ENCODE measurements at regions not wholly inside any gene's neighbourhood (a gene's known extent, or its start where the extent isn't known, plus 50 kb on each side); places are given as distances from the start of the nearest gene placed in this dataset.

GRCh38 chr11:112481893-112482292, 221.2 kb upstream of the PLET1 start:
- CTCF ChIA-PET: no interaction called here
- no peak for DNase-seq
- H2BK120ac ChIP-seq (ENCODE audit: low read depth, low read length): no peak overlapping the region
- intact Hi-C loops (cut with micrococcal nuclease): no loop called here
- H3K4me2 ChIP-seq (ENCODE audit: low read depth, low read length): no peak overlapping the region
- no peak overlapping the region for H4K91ac ChIP-seq (ENCODE audit: insufficient read depth, low read depth, low read length)
- H3K4me1 ChIP-seq (ENCODE audit: control insufficient read depth, insufficient read depth, low read length): no peaks in the 10 kb centered on the region
- ATAC-seq (ENCODE audit: low read depth): no peak
- H4K8ac ChIP-seq (ENCODE audit: low read depth in 2 of 2, low read length in 2 of 2): no peak overlapping the region
- dilution Hi-C loops (cut with HindIII; ENCODE audit: low sequenced_read_pairs, unreplicated experiment): no loop called here
- WGBS, 2 experiments (ENCODE audit: extremely low coverage in 2 of 2, insufficient read length in 1 of 2): no CpG with 5 or more reads among the region's 3 CpGs
- POLR2A ChIA-PET (ENCODE audit: unreplicated experiment): no interaction called here
- no peak overlapping the region for H2AFZ ChIP-seq (replicated peaks; ENCODE audit: low read length, poor library complexity)
- H3K4me3 ChIP-seq (ENCODE audit: insufficient read depth, low read depth, low read length): no peak overlapping the region
- no peak overlapping the region for H3K4ac ChIP-seq (ENCODE audit: low read depth, low read length)
- TF ChIP-seq NFE2L2 (IDR thresholded peaks at IDR 0.05; ENCODE audit: low read depth, low read length): no peak
- TF ChIP-seq BHLHE40 (IDR thresholded peaks at IDR 0.05; ENCODE audit: low read depth, low read length): no peak
- no peak for TF ChIP-seq CHD1 (IDR thresholded peaks at IDR 0.05; ENCODE audit: low read depth, low read length)
- TF ChIP-seq RAD21 (IDR thresholded peaks at IDR 0.05; ENCODE audit: low read length): no peak
- no peak for TF ChIP-seq MXI1 (IDR thresholded peaks at IDR 0.05; ENCODE audit: borderline replicate concordance, low read depth, low read length)
- TF ChIP-seq USF2 (IDR thresholded peaks at IDR 0.05; ENCODE audit: low read depth, low read length): no peak
- no peak for TF ChIP-seq CEBPB (IDR thresholded peaks at IDR 0.05; ENCODE audit: low read depth, low read length)
- no peak for TF ChIP-seq MAFK (IDR thresholded peaks at IDR 0.05; ENCODE audit: low read depth, low read length)
- no peak for TF ChIP-seq MAZ (IDR thresholded peaks at IDR 0.05; ENCODE audit: borderline replicate concordance, low read depth, low read length)
- no peak for TF ChIP-seq RFX5 (IDR thresholded peaks at IDR 0.05; ENCODE audit: low read depth, low read length)
- TF ChIP-seq RCOR1 (IDR thresholded peaks at IDR 0.05; ENCODE audit: insufficient replicate concordance, low read length): no peak
- TF ChIP-seq CTCF (conservative IDR thresholded peaks at IDR 0.05; ENCODE audit: low read depth, low read length): no peak
- no peak for TF ChIP-seq FOS (IDR thresholded peaks at IDR 0.05; ENCODE audit: low read depth, low read length)
- TF ChIP-seq ELK1 (IDR thresholded peaks at IDR 0.05; ENCODE audit: borderline replicate concordance, low read depth, low read length): no peak
- TF ChIP-seq POLR2A (IDR thresholded peaks at IDR 0.05; ENCODE audit: low read depth, low read length): no peak
- TF ChIP-seq SMC3 (IDR thresholded peaks at IDR 0.05; ENCODE audit: low read depth, low read length): no peak
- H3K14ac ChIP-seq (replicated peaks; ENCODE audit: low read depth, low read length): no peak overlapping the region
- H3K9me1 ChIP-seq (ENCODE audit: insufficient read depth, low read length): no peaks in the 10 kb centered on the region
- BruUV-seq (replicated peaks): no TSS peak
- peaks cover 9% of the 10 kb centered on the region for H3K27me3 ChIP-seq (ENCODE audit: control insufficient read depth, insufficient read depth, low read length)
- H4K5ac ChIP-seq (ENCODE audit: low read depth, low read length): no peak overlapping the region
- no peaks in the 10 kb centered on the region for H3K79me1 ChIP-seq (ENCODE audit: low read depth in 1 of 2, low read length in 2 of 2)
- H3K27ac ChIP-seq (ENCODE audit: insufficient read depth, low read length): no peak overlapping the region
- no peak overlapping the region for H2AK9ac ChIP-seq (replicated peaks; ENCODE audit: low read depth, low read length, poor library complexity)
- no peaks in the 10 kb centered on the region for H3K9me3 ChIP-seq (ENCODE audit: control insufficient read depth, insufficient read depth, low read length)
- H3K56ac ChIP-seq (ENCODE audit: extremely low read depth, insufficient read depth, low read length): no peak overlapping the region
- in situ Hi-C loops (cut with MboI; ENCODE audit: low sequenced_read_pairs): no loop called here
- H2AK5ac ChIP-seq (ENCODE audit: low read depth, low read length): no peak overlapping the region
- no peak overlapping the region for H3K9ac ChIP-seq (ENCODE audit: low read depth, low read length)
- no peak overlapping the region for H2BK15ac ChIP-seq (ENCODE audit: low read depth, low read length)
- no peak overlapping the region for H3K18ac ChIP-seq (ENCODE audit: low read depth, low read length)
- no peak overlapping the region for H2BK5ac ChIP-seq (ENCODE audit: low read depth, low read length, poor library complexity, severe bottlenecking)
- H3K36me3 ChIP-seq (ENCODE audit: control insufficient read depth, insufficient read depth, low read length): no peaks in the 10 kb centered on the region
- no peaks in the 10 kb centered on the region for H4K20me1 ChIP-seq (ENCODE audit: insufficient read depth, low read length)
- H3K23ac ChIP-seq (ENCODE audit: low read depth, low read length): no peak overlapping the region
- H2BK20ac ChIP-seq (ENCODE audit: low read depth, low read length): no peak overlapping the region
